ENCODE measurements at regions not wholly inside any gene's neighbourhood (a gene's known extent, or its start where the extent isn't known, plus 50 kb on each side); places are given as distances from the start of the nearest gene placed in this dataset.
A peak's percentile ranks its signal among the peaks of the same experiment; 100 is the strongest.
"Not testable (repeated sequence)": the region's sequence is repeated elsewhere in the genome, so short reads cannot be mapped to it uniquely, and the experiment has no call there.

- DNase-seq (ENCODE audit: low spot score): no peak
These were observed 224.7 kb upstream of the FAM78B start for GRCh38 chr1:166391279-166392066.

GRCh38 chr1:166395729-166396128 lies 228.9 kb upstream of the FAM78B start:
- DNase-seq (ENCODE audit: low spot score): no peak

- DNase-seq (ENCODE audit: low spot score): not testable (repeated sequence)
These were observed 242.7 kb upstream of the FAM78B start for GRCh38 chr1:166409253-166410082.

- no peak for DNase-seq (ENCODE audit: low spot score)
These were observed 243.2 kb upstream of the FAM78B start for GRCh38 chr1:166410083-166410385.

- DNase-seq (ENCODE audit: low spot score): not testable (repeated sequence)
These were observed 250.0 kb upstream of the FAM78B start for GRCh38 chr1:166416831-166417230.

GRCh38 chr1:166418344-166418933 lies 251.6 kb upstream of the FAM78B start:
- no peak for DNase-seq (ENCODE audit: low spot score)

GRCh38 chr1:166422586-166422985 lies 255.8 kb upstream of the FAM78B start:
- DNase-seq (ENCODE audit: low spot score): not testable (repeated sequence)

GRCh38 chr1:166432655-166433054 lies 265.9 kb upstream of the FAM78B start:
- no peak for DNase-seq (ENCODE audit: low spot score)

GRCh38 chr1:166433404-166434304 lies 266.9 kb upstream of the FAM78B start:
- DNase-seq (ENCODE audit: low spot score): peak; percentile 6

- DNase-seq (ENCODE audit: low spot score): no peak
These were observed 290.9 kb upstream of the FAM78B start for GRCh38 chr1:166457700-166458099.

GRCh38 chr1:166464333-166464732 lies 297.5 kb upstream of the FAM78B start:
- DNase-seq (ENCODE audit: low spot score): no peak

- no peak for DNase-seq (ENCODE audit: low spot score)
These were observed 303.2 kb upstream of the FAM78B start for GRCh38 chr1:166470014-166470413.

- DNase-seq (ENCODE audit: low spot score): no peak
These were observed 303.6 kb upstream of the FAM78B start for GRCh38 chr1:166470441-166470840.

- DNase-seq (ENCODE audit: low spot score): no peak
These were observed 304.6 kb upstream of the FAM78B start for GRCh38 chr1:166471359-166471758.

- DNase-seq (ENCODE audit: low spot score): no peak
These were observed 312.3 kb upstream of the FAM78B start for GRCh38 chr1:166479052-166479631.

GRCh38 chr1:166484471-166484870 lies 317.7 kb upstream of the FAM78B start:
- no peak for DNase-seq (ENCODE audit: low spot score)

GRCh38 chr1:166484871-166485270 lies 318.1 kb upstream of the FAM78B start:
- no peak for DNase-seq (ENCODE audit: low spot score)

- no peak for DNase-seq (ENCODE audit: low spot score)
These were observed 318.8 kb upstream of the FAM78B start for GRCh38 chr1:166485620-166486019.

GRCh38 chr1:166488327-166488726 lies 321.5 kb upstream of the FAM78B start:
- no peak for DNase-seq (ENCODE audit: low spot score)

- no peak for DNase-seq (ENCODE audit: low spot score)
These were observed 322.5 kb upstream of the FAM78B start for GRCh38 chr1:166489356-166489669.

- no peak for DNase-seq (ENCODE audit: low spot score)
These were observed 323.1 kb upstream of the FAM78B start for GRCh38 chr1:166489670-166490436.

Measured in HuH-7.5 (cell line).